ENCODE measurements at regions not wholly inside any gene's neighbourhood (a gene's known extent, or its start where the extent isn't known, plus 50 kb on each side); places are given as distances from the start of the nearest gene placed in this dataset.

DNA sequence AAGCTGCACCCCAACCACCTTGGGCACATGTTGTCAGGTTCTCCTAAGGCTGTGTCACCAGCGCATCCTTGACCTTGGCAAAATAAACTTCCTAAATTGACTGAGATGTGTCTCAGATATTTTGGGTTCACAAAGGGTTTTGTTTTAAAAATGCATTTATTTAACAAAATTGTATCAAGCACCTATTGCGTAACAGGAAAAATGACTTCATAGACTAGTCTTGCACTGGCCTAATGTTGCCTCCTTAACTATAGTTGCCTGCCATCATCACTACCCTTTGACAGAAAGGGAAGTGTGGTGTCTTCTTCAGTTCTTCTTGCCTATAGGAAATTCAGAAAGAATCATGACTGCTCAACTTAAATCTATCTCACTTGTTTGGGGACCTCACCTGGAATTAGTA lies 374.2 kb downstream of the SH2D1A start:
- POLR2A ChIA-PET (ENCODE audit: partially characterized antibody) = no interaction called here
- FAIRE-seq = no peak
- no peak overlapping the region for H3K27ac ChIP-seq (ENCODE audit: low read depth, low read length)
- TF ChIP-seq TBP (IDR thresholded peaks at IDR 0.05; ENCODE audit: low read depth, low read length) = no peak
- no peak for TF ChIP-seq EZH2 (IDR thresholded peaks at IDR 0.05; ENCODE audit: low read depth, low read length, severe bottlenecking)
- no peak for TF ChIP-seq SUZ12 (IDR thresholded peaks at IDR 0.05; ENCODE audit: low read length)
- no peak for TF ChIP-seq BACH1 (IDR thresholded peaks at IDR 0.05; ENCODE audit: low read length)
- no peak for TF ChIP-seq NANOG (IDR thresholded peaks at IDR 0.05; ENCODE audit: insufficient read depth, low read depth, low read length, poor library complexity, severe bottlenecking)
- TF ChIP-seq, protein P1, sequence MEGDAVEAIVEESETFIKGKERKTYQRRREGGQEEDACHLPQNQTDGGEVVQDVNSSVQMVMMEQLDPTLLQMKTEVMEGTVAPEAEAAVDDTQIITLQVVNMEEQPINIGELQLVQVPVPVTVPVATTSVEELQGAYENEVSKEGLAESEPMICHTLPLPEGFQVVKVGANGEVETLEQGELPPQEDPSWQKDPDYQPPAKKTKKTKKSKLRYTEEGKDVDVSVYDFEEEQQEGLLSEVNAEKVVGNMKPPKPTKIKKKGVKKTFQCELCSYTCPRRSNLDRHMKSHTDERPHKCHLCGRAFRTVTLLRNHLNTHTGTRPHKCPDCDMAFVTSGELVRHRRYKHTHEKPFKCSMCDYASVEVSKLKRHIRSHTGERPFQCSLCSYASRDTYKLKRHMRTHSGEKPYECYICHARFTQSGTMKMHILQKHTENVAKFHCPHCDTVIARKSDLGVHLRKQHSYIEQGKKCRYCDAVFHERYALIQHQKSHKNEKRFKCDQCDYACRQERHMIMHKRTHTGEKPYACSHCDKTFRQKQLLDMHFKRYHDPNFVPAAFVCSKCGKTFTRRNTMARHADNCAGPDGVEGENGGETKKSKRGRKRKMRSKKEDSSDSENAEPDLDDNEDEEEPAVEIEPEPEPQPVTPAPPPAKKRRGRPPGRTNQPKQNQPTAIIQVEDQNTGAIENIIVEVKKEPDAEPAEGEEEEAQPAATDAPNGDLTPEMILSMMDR (IDR thresholded peaks at IDR 0.05; ENCODE audit: control extremely low read depth in 1 of 3, insufficient read depth in 1 of 3, low read depth in 1 of 3, low read length in 3 of 3) = no peak
- no peak for TF ChIP-seq MAFK (IDR thresholded peaks at IDR 0.05; ENCODE audit: low read depth, low read length)
- TF ChIP-seq TEAD4 (IDR thresholded peaks at IDR 0.05; ENCODE audit: low read depth, low read length) = no peak
- TF ChIP-seq CBX5 (IDR thresholded peaks at IDR 0.05; ENCODE audit: low read depth, low read length) = no peak
- TF ChIP-seq JUND (IDR thresholded peaks at IDR 0.05; ENCODE audit: low read length) = no peak
- no peak for TF ChIP-seq SIX5 (IDR thresholded peaks at IDR 0.05; ENCODE audit: low read depth, low read length)
- TF ChIP-seq GABPA (IDR thresholded peaks at IDR 0.05; ENCODE audit: borderline replicate concordance, insufficient read depth, low read length) = no peak
- no peak for TF ChIP-seq KDM1A (IDR thresholded peaks at IDR 0.05; ENCODE audit: borderline replicate concordance, low read length)

More for the DNA sequence above, 374.2 kb downstream of the SH2D1A start:
- H2BK120ac ChIP-seq (replicated peaks; ENCODE audit: low read depth, low read length) = no peak overlapping the region
- no peak overlapping the region for H3K4me2 ChIP-seq (ENCODE audit: insufficient read depth in 1 of 2, low read depth in 2 of 2, low read length in 2 of 2)
- no peak overlapping the region for H3K18ac ChIP-seq (ENCODE audit: extremely low read depth, low read length)
- H3K4me1 ChIP-seq (replicated peaks in 1 of 4; ENCODE audit: control insufficient read depth in 3 of 4, insufficient read depth in 4 of 4, low read length in 3 of 4) = no peaks in the 10 kb centered on the region
- no peak overlapping the region for H2BK20ac ChIP-seq (ENCODE audit: low read length)
- no peak overlapping the region for H4K91ac ChIP-seq (replicated peaks; ENCODE audit: insufficient read length, low read length)
- WGBS, 2 experiments (ENCODE audit: extremely low coverage in 1 of 2, insufficient coverage in 1 of 2, insufficient read length in 1 of 2, insufficient replicate concordance in 2 of 2, low coverage in 1 of 2, low lambda C conversion rate in 2 of 2, missing lambda C conversion rate in 1 of 2) = 100% methylated on average over 2 of the region's 2 CpGs; no CpG with 5 or more reads in 1 of the 2 experiments
- no peaks in the 10 kb centered on the region for H3K79me1 ChIP-seq (ENCODE audit: low read depth, low read length)
- no peak overlapping the region for H2BK12ac ChIP-seq (ENCODE audit: low read depth, low read length)
- H2BK15ac ChIP-seq (ENCODE audit: low read length) = no peak overlapping the region
- H3K4ac ChIP-seq (replicated peaks; ENCODE audit: insufficient read length, low read depth, low read length) = no peak overlapping the region
- no peaks in the 10 kb centered on the region for H3K9me3 ChIP-seq (ENCODE audit: insufficient read depth in 2 of 2, low read depth in 1 of 2, low read length in 1 of 2)
- H3K27me3 ChIP-seq (replicated peaks in 1 of 4; ENCODE audit: control insufficient read depth in 3 of 4, extremely low read depth in 1 of 4, insufficient read depth in 3 of 4, low read length in 3 of 4) = no peaks in the 10 kb centered on the region
- no peak overlapping the region for H2AFZ ChIP-seq (ENCODE audit: low read length)
- no peak overlapping the region for H3K56ac ChIP-seq (replicated peaks; ENCODE audit: insufficient read length, low read depth, low read length)
- DNase-seq (ENCODE audit: low read depth in 1 of 2, low spot score in 2 of 2) = no peak
- CTCF ChIA-PET (ENCODE audit: partially characterized antibody) = no interaction called here
- H2AK5ac ChIP-seq (ENCODE audit: low read depth, low read length) = no peak overlapping the region
- no peak overlapping the region for H3K14ac ChIP-seq (ENCODE audit: insufficient read length)
- H3K9ac ChIP-seq (replicated peaks in 1 of 4; ENCODE audit: extremely low read depth in 1 of 4, low read depth in 3 of 4, low read length in 3 of 4) = no peak overlapping the region
- H3K79me2 ChIP-seq (ENCODE audit: control insufficient read depth in 1 of 2, insufficient read depth in 2 of 2, low read length in 2 of 2) = no peaks in the 10 kb centered on the region
- H4K8ac ChIP-seq (ENCODE audit: extremely low read depth, insufficient read depth, low read length) = no peak overlapping the region
- H3K4me3 ChIP-seq (ENCODE audit: extremely low read depth in 1 of 4, insufficient read depth in 2 of 4, low read depth in 3 of 4, low read length in 4 of 4) = no peak overlapping the region
- H4K20me1 ChIP-seq (replicated peaks in 1 of 2; ENCODE audit: control insufficient read depth in 1 of 2, insufficient read depth in 2 of 2, low read length in 2 of 2) = no peaks in the 10 kb centered on the region
- no peaks in the 10 kb centered on the region for H3K36me3 ChIP-seq (ENCODE audit: control insufficient read depth in 2 of 4, insufficient read depth in 4 of 4, low read length in 3 of 4)
- no peak overlapping the region for H3K23ac ChIP-seq (ENCODE audit: insufficient read length)
- no peak overlapping the region for H2BK5ac ChIP-seq (ENCODE audit: low read depth, low read length)
- no peaks in the 10 kb centered on the region for H3K23me2 ChIP-seq (ENCODE audit: low read depth, low read length)
- H4K5ac ChIP-seq (ENCODE audit: insufficient read length, low read depth, low read length) = no peak overlapping the region

All from H1 (cell line).